Astrocyte of the cerebellum (primary cell): ENCODE measurements at regions not wholly inside any gene's neighbourhood (a gene's known extent, or its start where the extent isn't known, plus 50 kb on each side); places are given as distances from the start of the nearest gene placed in this dataset.

Experiments used
- DNase-seq: peaks from one replicate; pipeline ENCODE4 v3.0.0-alpha.2; 2011; ENCODE audit warnings: low read depth
- H3K4me3 ChIP-seq: 2 replicates; pipeline ENCODE4 v1.5.1; 2011; ENCODE audit warnings: mild to moderate bottlenecking, low read depth, low read length, moderate library complexity
- CTCF ChIP-seq: IDR thresholded peaks from 2 replicates; pipeline ENCODE4 v1.5.1; 2012; ENCODE audit warnings: low read length, low read depth, moderate library complexity, mild to moderate bottlenecking; ENCODE audit errors: missing control alignments
- in situ Hi-C: cut with HindIII; loops from 2 replicates; pipeline ENCODE4 v1.10.0; 2017; ENCODE audit warnings: low sequenced_read_pairs

GRCh38 chr14:101118233-101118632 lies 214.7 kb upstream of the RTL1 start:
- DNase-seq = no peak
- in situ Hi-C loops = no loop called here
- TF ChIP-seq CTCF = no peak
- H3K4me3 ChIP-seq = no peak overlapping the region

GRCh38 chr14:101118746-101119591 lies 215.4 kb upstream of the RTL1 start:
- TF ChIP-seq CTCF = no peak
- no peak for DNase-seq
- no peak overlapping the region for H3K4me3 ChIP-seq
- in situ Hi-C loops = no loop called here

GRCh38 chr14:101119830-101120571 lies 216.5 kb upstream of the RTL1 start:
- no peak for DNase-seq
- in situ Hi-C loops = no loop called here
- TF ChIP-seq CTCF = no peak
- H3K4me3 ChIP-seq = no peak overlapping the region

GRCh38 chr14:101120641-101121507 lies 217.4 kb upstream of the RTL1 start:
- in situ Hi-C loops = no loop called here
- no peak for TF ChIP-seq CTCF

GRCh38 chr14:101121508-101122139 lies 218.1 kb upstream of the RTL1 start:
- no peak for TF ChIP-seq CTCF
- DNase-seq = no peak
- in situ Hi-C loops = no loop called here
- H3K4me3 ChIP-seq = no peak overlapping the region

More at GRCh38 chr14:101120641-101121507, 217.4 kb upstream of the RTL1 start:
- no peak overlapping the region for H3K4me3 ChIP-seq
- DNase-seq = peak; percentile 13
